Neural progenitor cell (in vitro differentiated cells): ENCODE measurements at regions not wholly inside any gene's neighbourhood (a gene's known extent, or its start where the extent isn't known, plus 50 kb on each side); places are given as distances from the start of the nearest gene placed in this dataset.

ENCODE experiments used
- DNase-seq: peaks from one replicate; pipeline ENCODE4 v3.0.0-alpha.2; 2016; ENCODE audit warnings: low spot score
- H2AFZ ChIP-seq: fragments of 200-600 bp; sonication (generic); replicated peaks from 2 replicates; pipeline ENCODE4 v1.6.1; 2016; ENCODE audit warnings: antibody characterized with exemption
- H3F3A ChIP-seq: fragments of 200-600 bp; sonication (generic); 2 replicates; pipeline ENCODE4 v1.6.1; 2016; ENCODE audit warnings: antibody characterized with exemption, low read depth
- H3K27ac ChIP-seq: fragments of 200-600 bp; sonication (generic); 2 replicates; pipeline ENCODE4 v1.5.1; 2016; ENCODE audit warnings: mild to moderate bottlenecking
- H3K27me3 ChIP-seq: fragments of 200-600 bp; sonication (generic); 2 replicates; pipeline ENCODE4 v1.6.1; 2016; ENCODE audit warnings: mild to moderate bottlenecking, moderate library complexity
- H3K36me3 ChIP-seq: fragments of 200-600 bp; sonication (generic); 2 replicates; pipeline ENCODE4 v1.5.1; 2016
- H3K4me1 ChIP-seq: fragments of 200-600 bp; sonication (generic); 2 replicates; pipeline ENCODE4 v1.6.1; 2016; ENCODE audit warnings: mixed run types
- H3K4me2 ChIP-seq: fragments of 200-600 bp; sonication (generic); 2 replicates; pipeline ENCODE4 v1.6.1; 2016
- H3K4me3 ChIP-seq: fragments of 200-600 bp; sonication (generic); 2 replicates; pipeline ENCODE4 v1.5.1; 2016
- H3K79me2 ChIP-seq: fragments of 200-600 bp; sonication (generic); 2 replicates; pipeline ENCODE4 v1.6.1; 2016; ENCODE audit warnings: low read depth
- H3K9ac ChIP-seq: fragments of 200-600 bp; sonication (generic); 2 replicates; pipeline ENCODE4 v1.6.1; 2016
- H3K9me3 ChIP-seq: fragments of 200-600 bp; sonication (generic); 2 replicates; pipeline ENCODE4 v1.5.1; 2016; ENCODE audit warnings: low read depth
- H4K20me1 ChIP-seq: fragments of 200-600 bp; sonication (generic); 2 replicates; pipeline ENCODE4 v1.6.1; 2016; ENCODE audit warnings: low read depth
- H3K27ac Mint-ChIP-seq: 3 replicates; pipeline ENCODE4 v1.8.0; 2021; ENCODE audit warnings: mixed read lengths
- H3K27me3 Mint-ChIP-seq: 2 replicates; pipeline ENCODE4 v1.8.0; 2022; ENCODE audit warnings: low read depth, mild to moderate bottlenecking, inconsistent platforms, moderate library complexity, mixed read lengths; ENCODE audit not compliant: insufficient read depth
- H3K36me3 Mint-ChIP-seq: 3 replicates; pipeline ENCODE4 v1.8.0; 2021; ENCODE audit warnings: mixed read lengths
- H3K4me1 Mint-ChIP-seq: 3 replicates; pipeline ENCODE4 v1.8.0; 2021; ENCODE audit warnings: mixed read lengths
- H3K4me3 Mint-ChIP-seq: 3 replicates; pipeline ENCODE4 v1.8.0; 2021; ENCODE audit warnings: mild to moderate bottlenecking, moderate library complexity, mixed read lengths
- H3K9me3 Mint-ChIP-seq: 3 replicates; pipeline ENCODE4 v1.8.0; 2020; ENCODE audit warnings: mixed read lengths
- CTCF ChIP-seq: fragments of 200-600 bp; sonication (generic); IDR thresholded peaks from 2 replicates; pipeline ENCODE4 v1.5.1; 2017; ENCODE audit warnings: antibody characterized with exemption, mild to moderate bottlenecking
- EZH2 ChIP-seq: fragments of 200-600 bp; sonication (generic); IDR thresholded peaks from 2 replicates; pipeline ENCODE4 v1.6.1; 2017; ENCODE audit warnings: antibody characterized with exemption, mild to moderate bottlenecking, moderate library complexity
- EZH2phosphoT487 ChIP-seq: fragments of 200-600 bp; sonication (generic); IDR thresholded peaks from 2 replicates; pipeline ENCODE4 v1.6.1; 2017; ENCODE audit warnings: antibody characterized with exemption

GRCh38 chr1:113291777-113292602 is 98.3 kb upstream of the MAGI3 start:
- peaks cover 8% of the 10 kb centered on the region for H3K27me3 Mint-ChIP-seq
- Histone ChIP-seq H3K36me3 (no peaks in the 10 kb centered on the region), H4K20me1 (no peaks in the 10 kb centered on the region), H3F3A (no peaks in the 10 kb centered on the region), H3K79me2 (no peaks in the 10 kb centered on the region), H3K27me3 (no peaks in the 10 kb centered on the region), H3K9me3 (no peaks in the 10 kb centered on the region), H3K4me2 (no peak overlapping the region), H3K9ac (no peak overlapping the region), H2AFZ (peak overlapping the region; percentile 91), H3K4me3 (no peak overlapping the region), H3K4me1 (no peaks in the 10 kb centered on the region), H3K27ac (no peak overlapping the region)
- H3K27ac Mint-ChIP-seq = peak overlapping the region; percentile 4
- H3K4me1 Mint-ChIP-seq = no peaks in the 10 kb centered on the region
- no peak overlapping the region for H3K4me3 Mint-ChIP-seq
- peaks cover 2% of the 10 kb centered on the region for H3K9me3 Mint-ChIP-seq
- TF ChIP-seq EZH2 (no peak), EZH2phosphoT487 (no peak), CTCF (no peak)
- no peak for DNase-seq
- H3K36me3 Mint-ChIP-seq = no peaks in the 10 kb centered on the region

GRCh38 chr1:113292603-113293255 is 97.6 kb upstream of the MAGI3 start:
- Mint-ChIP-seq H3K4me3 (no peak overlapping the region), H3K27me3 (peaks cover 8% of the 10 kb centered on the region), H3K27ac (no peak overlapping the region), H3K4me1 (no peaks in the 10 kb centered on the region), H3K36me3 (no peaks in the 10 kb centered on the region), H3K9me3 (peaks cover 2% of the 10 kb centered on the region)
- Histone ChIP-seq H4K20me1 (no peaks in the 10 kb centered on the region), H3K36me3 (no peaks in the 10 kb centered on the region), H2AFZ (no peak overlapping the region), H3K4me2 (no peak overlapping the region), H3K4me1 (no peaks in the 10 kb centered on the region), H3F3A (no peaks in the 10 kb centered on the region), H3K79me2 (no peaks in the 10 kb centered on the region), H3K9me3 (no peaks in the 10 kb centered on the region), H3K27ac (no peak overlapping the region), H3K27me3 (no peaks in the 10 kb centered on the region), H3K9ac (no peak overlapping the region), H3K4me3 (no peak overlapping the region)
- no peak for DNase-seq
- no peak for TF ChIP-seq EZH2phosphoT487
- no peak for TF ChIP-seq CTCF
- TF ChIP-seq EZH2 = no peak

- DNase-seq = no peak
- no peak for TF ChIP-seq CTCF
- TF ChIP-seq EZH2 = no peak
- TF ChIP-seq EZH2phosphoT487 = no peak
- Histone ChIP-seq H3K9me3 (no peaks in the 10 kb centered on the region), H3K4me1 (no peaks in the 10 kb centered on the region), H3K4me2 (no peak overlapping the region), H3K9ac (no peak overlapping the region), H3K27me3 (no peaks in the 10 kb centered on the region), H3F3A (no peaks in the 10 kb centered on the region), H3K36me3 (no peaks in the 10 kb centered on the region), H4K20me1 (no peaks in the 10 kb centered on the region), H3K4me3 (no peak overlapping the region), H3K27ac (no peak overlapping the region), H2AFZ (no peak overlapping the region), H3K79me2 (no peaks in the 10 kb centered on the region)
- H3K27me3 Mint-ChIP-seq = peaks cover 8% of the 10 kb centered on the region
- peaks cover 2% of the 10 kb centered on the region for H3K9me3 Mint-ChIP-seq
- no peaks in the 10 kb centered on the region for H3K36me3 Mint-ChIP-seq
- no peaks in the 10 kb centered on the region for H3K4me1 Mint-ChIP-seq
- H3K27ac Mint-ChIP-seq = no peak overlapping the region
- H3K4me3 Mint-ChIP-seq = no peak overlapping the region
Observed at GRCh38 chr1:113293256-113293626, 97.1 kb upstream of the MAGI3 start.
